ENCODE measurements at regions not wholly inside any gene's neighbourhood (a gene's known extent, or its start where the extent isn't known, plus 50 kb on each side); places are given as distances from the start of the nearest gene placed in this dataset.
"Not testable (repeated sequence)": the region's sequence is repeated elsewhere in the genome, so short reads cannot be mapped to it uniquely, and the experiment has no call there.

DNA sequence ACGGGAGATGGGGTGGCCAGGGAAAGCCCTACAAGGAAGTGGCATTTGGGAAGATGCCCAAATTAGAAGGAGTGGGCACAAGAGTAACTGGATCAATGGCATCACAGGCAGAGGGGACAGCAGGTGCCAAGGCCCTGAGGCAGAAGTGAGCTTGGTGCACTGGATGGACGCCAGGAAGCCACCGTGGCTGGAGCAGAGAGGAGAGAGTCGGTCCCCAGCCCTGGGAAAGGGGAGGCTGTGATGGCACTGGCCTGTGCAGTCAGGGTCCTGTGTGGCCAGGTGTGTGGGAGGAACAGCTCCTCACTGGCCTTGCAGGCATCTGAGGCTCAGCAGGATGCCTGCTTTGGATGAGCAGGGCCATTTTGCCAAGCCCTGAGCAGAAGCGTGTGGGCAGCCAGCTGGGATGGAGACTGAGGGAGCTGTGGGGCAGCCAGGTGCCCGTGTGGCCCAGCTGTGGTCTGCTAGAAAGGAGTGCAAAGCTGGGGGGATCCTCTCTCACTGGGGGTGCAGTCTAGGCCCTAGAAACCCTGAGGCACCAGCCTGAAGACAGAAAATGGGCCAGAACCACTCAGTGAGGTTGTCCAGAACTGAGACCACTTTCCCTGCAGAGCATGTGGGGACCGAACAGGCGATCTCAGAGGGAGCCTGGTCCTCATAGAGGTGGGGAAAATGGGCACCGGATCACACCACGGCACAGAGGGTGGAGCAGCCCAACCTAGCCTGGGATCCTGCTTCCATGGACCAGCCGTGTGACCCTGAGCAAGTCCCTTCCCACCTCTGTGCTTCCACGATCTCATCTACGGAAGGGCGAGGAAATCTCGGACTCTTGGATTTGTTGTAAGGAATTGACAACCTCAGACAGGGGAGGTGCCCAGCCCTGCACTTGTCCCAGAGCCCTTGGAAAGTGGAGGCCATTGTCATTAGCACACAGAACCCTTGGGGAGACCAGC, 78.6 kb upstream of the RTL6 start:
- no peak for DNase-seq (ENCODE audit: low read depth)

DNA sequence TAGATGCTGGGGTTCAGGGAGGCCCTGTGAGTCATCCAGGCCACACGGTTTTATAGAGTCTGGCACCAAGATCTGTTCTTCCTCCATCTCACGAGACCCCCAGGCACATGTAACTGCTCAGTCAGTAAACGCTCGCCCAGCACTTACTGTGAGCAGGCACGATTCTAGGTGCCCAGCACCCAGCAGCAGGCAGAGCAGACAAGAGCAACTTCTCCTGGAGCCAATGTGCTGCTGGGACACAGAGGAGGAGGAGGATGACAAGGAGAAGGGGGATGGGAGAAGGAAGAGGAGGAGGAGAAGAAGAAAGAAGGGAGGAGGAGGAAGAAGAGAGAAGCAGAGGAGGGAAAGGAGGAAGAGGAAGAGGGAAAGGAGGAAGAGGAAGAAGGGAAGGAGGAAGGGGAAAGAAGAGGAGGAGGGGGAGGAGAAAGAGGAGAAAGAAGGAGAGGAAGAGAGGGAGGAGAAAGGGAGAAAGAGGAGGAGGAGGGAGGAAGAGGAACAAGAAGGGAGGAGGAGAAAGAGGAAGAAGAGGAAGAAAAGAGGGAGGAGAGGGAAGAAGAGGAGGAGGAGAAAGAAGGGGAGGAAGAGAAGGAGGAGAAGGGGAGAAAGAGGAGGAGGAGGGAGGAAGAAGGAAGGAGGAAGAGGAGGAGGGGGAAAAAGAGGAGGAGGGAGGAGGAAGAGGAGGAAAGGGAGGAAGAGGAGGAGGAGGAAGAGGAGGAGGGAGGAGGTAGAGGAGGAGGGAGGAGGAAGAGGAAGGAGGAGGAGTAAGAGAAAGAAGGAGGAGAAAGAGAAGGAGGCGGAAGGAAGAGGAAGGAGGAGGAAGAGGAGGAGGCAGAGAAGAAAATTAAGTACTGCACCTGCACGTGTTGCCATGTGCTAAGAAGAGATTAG, 77.6 kb upstream of the RTL6 start:
- peak; percentile 47 for DNase-seq (ENCODE audit: low read depth)

DNA sequence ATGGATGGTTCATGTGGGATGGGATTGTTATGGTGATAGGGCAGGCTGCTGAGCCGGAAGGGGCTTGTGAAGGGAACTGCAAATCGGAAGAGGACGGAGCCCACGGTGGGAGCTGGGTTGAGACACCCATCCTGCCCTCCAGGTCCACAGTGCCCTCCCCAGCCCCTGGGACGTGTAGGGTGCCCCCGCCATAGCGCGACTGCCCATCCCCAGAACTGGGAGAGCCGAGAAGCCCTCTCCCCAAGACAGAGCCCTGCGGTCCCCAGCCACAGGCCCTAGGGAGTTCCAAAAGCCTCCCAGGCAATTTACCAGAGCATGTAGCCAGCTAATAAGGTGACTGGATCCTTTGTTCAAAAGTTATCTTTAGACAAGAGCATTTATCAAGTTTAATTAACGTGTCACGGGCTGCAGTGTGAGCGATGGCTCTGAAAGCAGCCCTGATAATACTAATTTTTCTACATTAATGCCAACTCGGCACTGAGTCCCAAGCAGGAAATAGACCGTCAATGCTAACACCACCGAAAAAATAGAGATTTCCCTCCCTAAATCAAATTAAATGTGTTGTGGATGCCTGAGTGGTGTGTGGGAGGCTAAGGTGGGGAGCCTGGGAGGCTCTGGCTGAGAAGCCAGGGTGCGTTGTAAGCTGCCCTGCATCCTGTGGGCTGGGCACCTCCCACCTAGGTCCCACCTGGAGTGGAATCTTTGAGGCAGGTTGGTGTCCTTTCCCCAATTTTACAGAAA, 76.8 kb upstream of the RTL6 start:
- DNase-seq (ENCODE audit: low read depth) = peak; percentile 34

DNA sequence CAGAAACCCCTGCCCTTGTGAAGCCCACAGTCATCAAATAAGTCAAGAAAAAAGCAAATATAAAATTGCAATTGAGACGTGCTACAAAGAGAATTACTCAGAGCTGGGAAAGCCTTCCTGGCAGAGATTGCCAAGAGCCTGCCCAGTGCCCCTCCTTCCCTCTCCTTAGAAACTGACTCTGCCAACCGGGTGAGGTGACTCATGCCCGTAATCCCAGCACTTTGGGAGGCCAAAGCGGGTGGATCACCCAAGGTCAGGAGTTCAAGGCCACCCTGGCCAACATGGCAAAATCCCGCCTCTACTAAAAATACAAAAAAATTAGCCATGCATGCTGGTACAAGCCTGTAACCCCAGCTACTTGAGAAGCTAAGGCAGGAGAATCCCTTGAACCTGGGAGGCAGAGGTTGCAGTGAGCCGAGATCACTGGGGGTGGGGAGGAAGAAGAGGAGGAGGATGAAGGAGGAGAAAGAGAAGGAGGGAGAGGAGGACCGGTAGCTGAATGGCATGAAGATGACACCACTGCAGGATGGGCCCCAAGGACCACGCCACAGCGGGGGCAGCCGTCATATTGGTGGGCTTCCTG, 76.1 kb upstream of the RTL6 start:
- DNase-seq (ENCODE audit: low read depth) = peak; percentile 91

DNA sequence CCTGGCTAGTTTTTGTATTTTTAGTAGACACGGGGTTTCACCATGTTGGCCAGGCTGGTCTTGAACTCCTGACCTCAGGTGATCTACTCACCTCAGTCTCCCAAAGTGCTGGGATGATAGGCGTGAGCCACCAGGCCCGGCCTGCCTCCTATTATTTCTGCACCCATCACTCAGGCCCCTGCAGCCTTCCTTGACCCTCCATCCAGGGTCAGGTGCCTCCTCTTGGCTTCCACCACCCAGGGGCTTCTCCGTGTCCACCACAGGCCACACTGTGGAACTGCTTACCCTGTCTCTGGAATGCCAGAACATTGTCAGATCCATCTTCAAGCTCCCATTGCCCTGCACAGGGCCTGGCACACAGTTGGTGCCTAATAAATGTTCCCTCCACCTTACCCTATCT, 75.4 kb upstream of the RTL6 start:
- no peak for DNase-seq (ENCODE audit: low read depth)

DNA sequence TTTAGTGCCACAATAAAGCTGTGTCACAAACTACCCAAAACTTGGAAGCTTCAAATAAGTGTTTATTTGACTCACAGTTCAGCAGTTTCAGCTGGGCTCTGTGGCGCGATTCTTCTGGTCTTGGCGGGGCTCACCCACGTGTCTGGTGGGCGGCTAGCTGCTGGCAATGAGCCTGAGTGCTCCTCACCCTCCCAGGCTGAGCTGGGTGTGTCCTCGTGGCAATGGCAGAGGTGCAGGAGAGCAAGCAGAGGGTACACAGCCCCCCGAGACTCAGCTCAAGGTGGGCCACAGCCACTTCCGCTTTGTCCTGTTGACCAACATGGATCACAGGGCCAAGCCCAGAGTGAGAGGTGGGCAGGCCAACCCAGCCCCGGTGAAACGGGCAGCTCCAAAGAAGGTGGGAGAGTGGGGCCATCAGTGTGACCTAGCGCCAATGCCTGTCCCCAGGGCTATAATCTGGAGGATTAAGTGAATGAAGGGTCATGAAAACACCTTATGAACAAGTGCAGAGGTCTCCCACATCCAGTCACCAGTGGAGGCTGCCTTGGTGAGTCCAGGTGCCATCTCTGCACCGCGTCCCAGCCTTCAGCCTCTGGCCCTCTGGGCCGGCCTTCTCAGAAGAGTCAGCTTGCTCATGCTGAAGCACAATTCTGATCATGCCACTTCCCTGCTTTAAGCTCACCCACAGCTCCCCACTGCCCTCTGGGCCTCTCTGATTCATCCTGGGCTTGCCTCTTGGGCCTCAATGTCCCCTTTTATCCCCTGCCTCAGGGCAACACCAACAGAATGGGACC, 74.6 kb upstream of the RTL6 start:
- DNase-seq (ENCODE audit: low read depth) = no peak

DNA sequence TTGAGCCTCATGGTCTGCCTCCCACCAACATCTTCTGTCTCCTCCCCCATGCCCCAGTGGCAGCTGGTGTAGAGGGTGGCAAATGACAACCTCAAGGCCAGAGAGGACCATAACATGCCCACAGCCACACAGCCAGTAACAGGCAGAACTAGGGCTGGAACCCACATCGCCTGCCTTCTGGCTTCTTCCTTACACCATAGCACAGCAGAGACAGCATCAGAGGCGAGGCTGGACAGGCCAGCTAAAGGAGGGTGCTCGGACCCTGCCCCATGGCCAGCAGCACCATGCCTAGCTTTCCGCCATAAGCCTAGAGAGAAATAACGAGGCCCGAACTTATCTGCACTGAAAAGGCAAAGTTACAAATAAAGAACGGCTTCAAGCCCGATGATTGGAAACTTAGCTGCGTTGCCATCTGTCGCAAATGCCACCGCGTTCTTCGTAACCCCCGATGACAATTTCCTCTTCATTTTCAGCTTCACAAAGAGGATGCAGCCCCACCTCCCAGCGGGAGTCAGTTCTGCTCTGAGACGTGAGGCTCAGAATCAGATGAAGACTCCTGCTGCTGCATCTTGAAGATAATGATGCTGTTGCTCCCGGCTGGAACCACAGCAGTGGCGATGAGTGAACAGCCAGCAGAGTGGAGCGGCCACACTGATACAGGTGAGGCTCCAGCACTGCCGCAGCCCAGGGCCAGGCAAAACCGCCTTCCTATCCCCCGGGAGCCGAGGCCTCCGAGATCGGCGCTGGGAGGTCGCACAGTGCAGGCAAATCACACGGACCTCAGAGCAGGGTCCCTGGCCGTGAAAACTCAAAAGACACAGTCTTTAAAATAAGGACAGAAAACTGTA, 73.8 kb upstream of the RTL6 start:
- no peak for DNase-seq (ENCODE audit: low read depth)

DNA sequence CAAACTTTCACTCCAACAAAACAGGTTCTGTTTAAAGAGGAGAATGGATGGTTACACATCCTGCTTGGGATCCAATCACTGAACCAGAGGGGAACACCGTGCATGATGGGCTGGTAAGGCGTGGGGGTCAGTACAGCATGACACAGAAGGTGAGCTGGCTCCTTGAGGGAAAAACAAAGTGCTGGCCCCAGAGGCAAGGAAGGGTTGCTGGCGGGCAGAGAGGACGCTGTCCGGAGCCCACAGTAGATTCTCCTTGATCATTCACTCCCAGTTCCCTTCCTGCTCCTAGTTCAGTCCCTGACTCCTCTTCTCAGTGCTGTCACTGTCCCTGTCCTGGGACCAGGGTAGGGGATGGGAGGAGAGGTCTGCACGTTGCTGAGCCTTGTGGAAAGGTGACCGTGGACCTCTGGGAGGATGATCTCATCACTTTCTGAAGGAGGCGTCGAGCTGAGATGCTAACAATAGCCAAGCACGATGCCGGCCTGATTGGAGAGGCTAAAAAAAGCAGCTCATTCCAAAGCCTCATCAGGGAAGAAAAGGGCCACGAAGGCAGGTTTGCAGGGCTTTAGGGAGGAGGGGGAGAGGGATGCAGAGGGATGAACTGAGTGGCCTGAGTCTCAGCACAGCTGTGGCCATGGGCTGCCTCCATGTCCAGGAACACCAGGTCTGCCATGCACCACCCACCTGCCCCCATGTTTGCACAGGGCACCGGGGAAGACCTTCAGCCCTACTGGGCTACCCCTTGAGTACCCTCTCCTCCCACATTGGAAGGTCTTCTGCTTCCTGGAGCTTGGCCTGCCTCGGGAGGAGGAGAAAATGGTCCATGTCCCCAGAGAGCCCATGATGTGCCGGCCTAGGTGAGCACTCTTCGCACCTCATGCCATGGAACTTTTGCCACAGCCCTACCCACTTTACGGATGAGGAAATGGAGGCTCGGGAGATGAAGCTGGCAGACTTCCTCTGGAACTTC, 72.7 kb upstream of the RTL6 start:
- DNase-seq (ENCODE audit: low read depth) = no peak

DNA sequence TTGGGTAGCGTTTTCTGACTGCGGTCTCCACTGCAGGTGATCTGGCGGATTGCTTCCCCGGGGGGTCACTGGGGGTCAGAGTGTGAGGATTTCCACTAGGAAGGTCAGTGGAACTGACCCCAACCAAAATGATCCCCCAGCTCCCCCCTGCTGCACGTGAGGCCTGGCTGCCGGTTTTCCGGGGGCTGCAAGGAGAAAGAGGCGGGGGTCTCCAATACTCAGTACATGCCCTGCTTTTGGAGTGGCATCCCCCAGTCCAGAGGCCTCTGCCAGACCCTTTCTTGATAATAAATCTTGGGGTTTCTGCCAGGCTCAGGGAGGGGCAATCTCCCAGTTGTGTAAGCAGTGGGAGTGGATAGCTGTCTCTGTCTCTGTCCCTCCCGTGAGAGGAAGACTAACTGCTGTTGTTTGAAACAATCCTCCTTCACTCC, 71.5 kb upstream of the RTL6 start:
- no peak for DNase-seq (ENCODE audit: low read depth)

DNA sequence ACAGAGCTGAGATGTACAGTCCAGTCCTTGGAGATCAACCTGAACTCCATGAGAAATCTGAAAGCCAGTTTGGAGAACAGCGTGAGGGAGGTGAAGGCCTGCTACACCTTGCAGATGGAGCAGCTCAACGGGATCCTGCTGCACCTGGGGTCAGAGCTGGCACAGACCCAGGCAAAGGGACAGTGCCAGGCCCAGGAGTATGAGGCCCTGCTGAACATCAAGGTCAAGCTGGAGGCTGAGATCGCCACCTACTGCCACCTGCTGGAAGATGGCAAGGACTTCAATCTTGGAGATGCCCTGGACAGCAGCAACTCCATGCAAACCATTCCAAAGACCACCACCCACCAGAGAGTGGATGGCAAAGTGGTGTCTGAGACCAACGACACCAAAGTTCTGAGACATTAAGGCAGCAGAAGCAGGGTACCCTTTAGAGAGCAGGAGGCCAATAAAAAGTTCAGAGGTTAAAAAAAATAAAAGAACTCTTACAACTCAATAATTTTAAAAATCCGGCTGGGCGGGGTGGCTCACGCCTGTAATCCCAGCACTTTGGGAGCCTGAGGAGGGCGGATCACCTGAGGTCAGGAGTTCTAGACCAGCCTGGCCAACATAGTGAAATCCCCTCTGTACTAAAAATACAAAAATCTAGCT, 69.9 kb upstream of the RTL6 start:
- peak; percentile 41 for DNase-seq (ENCODE audit: low read depth)

DNA sequence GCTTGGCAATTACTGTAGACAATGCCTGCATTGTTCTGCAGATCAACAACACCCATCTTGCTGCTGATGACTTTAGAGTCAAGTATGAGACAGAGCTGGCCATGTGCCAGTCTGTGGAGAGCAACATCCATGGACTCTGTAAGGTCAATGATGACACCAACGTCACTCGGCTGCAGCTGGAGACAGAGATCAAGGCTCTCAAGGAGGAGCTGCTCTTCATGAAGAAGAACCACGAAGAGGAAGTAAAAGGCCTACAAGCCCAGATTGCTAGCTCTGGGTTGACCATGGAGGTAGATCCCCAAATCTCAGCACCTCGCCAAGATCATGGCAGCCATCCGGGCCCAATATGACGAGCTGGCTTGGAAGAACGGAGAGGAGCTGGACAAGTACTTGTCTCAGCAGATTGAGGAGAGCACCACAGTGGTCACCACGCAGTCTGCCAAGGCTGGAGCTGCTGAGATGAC, 69.4 kb upstream of the RTL6 start:
- not testable (repeated sequence) for DNase-seq (ENCODE audit: low read depth)

DNA sequence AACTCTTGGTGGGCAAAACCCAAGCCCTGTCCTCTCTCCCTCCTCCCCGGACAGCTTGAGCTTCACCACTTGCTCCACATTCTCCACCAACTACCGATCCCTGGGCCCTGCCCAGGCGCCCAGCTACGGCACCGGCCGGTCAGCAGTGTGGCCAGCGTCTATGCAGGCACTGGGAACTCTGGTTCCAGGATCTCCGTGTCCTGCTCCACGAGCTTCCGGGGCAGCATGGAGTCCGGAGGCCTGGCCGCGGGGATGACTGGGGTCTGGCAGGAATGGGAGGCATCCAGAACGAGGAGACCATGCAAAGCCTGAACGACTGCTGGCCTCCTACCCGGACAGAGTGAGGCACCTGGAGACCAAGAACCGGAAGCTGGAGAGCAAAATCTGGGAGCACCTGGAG, 68.9 kb upstream of the RTL6 start:
- DNase-seq (ENCODE audit: low read depth) = no peak

DNA sequence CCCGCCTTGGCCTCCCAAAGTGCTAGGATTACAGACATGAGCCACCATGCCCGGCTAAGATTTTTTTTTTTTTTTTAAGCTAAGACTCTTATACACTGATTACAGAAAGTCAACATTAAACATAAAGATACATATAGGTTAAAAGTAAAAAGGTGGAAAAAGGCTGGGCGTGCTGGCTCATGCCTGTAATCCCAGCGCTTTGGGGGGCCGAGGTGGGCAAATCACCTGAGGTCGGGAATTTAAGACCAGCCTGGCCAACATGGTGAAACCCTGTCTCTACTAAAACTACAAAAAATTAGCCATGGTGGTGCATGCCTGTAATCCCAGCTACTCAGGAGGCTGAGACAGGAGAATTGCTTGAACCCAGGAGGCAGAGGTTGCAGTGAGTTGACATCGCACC, 64.6 kb upstream of the RTL6 start:
- not testable (repeated sequence) for DNase-seq (ENCODE audit: low read depth)

DNA sequence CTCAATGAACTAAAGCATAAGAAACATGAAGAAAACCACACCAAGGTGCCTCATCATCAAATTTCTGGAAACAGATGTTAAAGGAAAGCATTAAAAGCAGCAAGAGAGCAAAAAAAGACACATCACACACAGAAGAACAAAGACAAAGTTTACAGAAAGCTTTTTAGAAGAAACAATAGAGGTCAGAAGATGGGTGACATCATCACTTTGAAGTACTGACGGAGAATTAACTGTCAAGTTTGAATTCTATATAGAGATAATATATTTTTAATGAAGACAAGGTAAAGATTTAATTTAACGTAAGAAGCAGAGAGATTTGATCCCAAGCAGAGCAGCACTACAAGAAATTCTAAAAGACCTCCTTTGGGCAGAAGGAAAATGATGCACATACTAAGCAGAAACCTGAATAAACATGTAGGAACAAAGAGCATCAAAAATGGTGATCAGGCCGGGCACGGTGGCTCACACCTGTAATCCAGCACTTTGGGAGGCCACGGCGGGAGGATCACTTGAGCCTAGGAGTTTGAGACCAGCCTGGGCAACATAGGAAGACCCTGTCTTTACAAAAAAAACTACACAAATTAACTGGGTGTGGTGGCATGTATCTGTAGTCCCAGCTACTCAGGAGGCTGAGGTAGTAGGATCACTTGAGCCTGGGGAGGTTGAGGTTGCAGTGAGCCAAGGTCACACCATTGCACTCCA, 63.3 kb upstream of the RTL6 start:
- DNase-seq (ENCODE audit: low read depth) = no peak

DNA sequence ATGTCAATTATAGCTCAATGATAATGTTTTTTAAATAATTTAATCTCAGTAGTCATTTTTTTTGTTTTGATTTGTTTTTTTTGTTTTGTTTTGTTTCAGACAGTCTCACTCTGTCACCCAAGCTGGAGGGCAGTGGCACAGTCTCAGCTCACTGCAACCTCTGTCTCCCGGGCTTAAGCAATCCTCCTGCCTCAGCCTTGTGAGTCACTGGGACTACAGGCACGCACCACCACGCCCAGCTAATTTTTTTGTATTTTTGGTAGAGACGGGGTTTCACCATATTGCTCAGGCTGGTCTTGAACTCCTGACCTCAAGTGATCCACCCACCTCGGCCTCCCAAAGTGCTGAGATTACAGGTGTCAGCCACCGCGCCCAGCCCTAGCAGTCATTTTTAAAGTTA, 60.6 kb upstream of the RTL6 start:
- peak; percentile 46 for DNase-seq (ENCODE audit: low read depth)

DNA sequence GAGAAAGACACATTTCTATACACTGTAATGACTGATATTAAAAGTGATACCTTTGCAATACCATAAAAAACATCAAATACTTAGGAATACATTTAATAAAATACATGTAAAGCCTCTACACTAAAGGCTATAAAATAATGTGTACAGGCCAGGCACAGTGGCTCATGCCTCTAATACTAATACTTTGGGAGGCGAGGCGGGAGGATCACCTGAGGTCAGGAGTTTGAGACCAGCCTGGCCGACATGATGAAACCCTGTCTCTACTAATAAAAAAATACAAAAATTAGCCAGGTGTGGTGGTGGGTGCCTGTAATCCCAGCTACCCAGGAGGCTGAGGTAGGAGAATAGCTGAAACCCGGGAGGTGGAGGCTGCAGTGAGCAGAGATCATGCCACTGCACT, 59.8 kb upstream of the RTL6 start:
- DNase-seq (ENCODE audit: low read depth) = not testable (repeated sequence)

DNA sequence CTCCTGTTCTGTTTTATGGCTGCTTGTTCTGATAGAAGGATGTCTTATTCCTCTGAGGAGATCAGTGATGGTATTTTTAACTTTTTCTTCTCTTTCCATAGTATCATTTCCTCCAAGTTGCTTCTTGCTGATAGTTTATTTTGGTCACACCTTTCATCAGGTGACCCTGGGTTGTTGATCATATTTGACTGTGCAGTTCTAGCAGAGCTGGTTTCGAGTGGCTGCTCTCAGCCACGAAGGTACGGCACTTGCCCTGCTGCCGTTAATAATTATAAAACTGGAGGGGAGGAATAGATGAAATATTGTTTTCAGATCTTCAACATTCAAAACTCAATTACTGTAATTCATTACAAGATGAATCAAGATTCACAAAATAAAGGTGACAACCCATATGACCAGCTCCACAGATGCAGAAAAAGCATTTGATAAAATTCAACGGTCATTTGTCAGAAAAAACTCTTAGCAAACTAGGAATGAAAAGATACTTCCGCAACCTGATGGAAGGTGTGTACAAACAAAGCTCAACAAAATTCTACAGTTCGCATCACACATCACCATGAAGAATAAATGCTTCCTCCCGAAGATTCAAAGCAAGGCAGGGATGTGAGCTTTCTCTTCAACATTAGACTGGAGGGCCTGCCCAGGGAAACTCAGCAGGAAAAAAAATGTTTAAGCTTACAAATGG, 59.2 kb upstream of the RTL6 start:
- DNase-seq (ENCODE audit: low read depth) = no peak
